ENCODE measurements at regions not wholly inside any gene's neighbourhood (a gene's known extent, or its start where the extent isn't known, plus 50 kb on each side); places are given as distances from the start of the nearest gene placed in this dataset.

- TF ChIP-seq CTCF (IDR thresholded peaks at IDR 0.05; ENCODE audit: low read depth, low read length, poor library complexity, severe bottlenecking) = no peak
- no peak for TF ChIP-seq EZH2phosphoT487 (IDR thresholded peaks at IDR 0.05; ENCODE audit: borderline replicate concordance, low read length)
Measured at GRCh38 chr6:121961619-121962125, 437.8 kb upstream of the HSF2 start.

Measured in DOHH2 (cell line).